Panc1 (cell line): ENCODE measurements at regions not wholly inside any gene's neighbourhood (a gene's known extent, or its start where the extent isn't known, plus 50 kb on each side); places are given as distances from the start of the nearest gene placed in this dataset.
A peak's percentile ranks its signal among the peaks of the same experiment; 100 is the strongest.

ENCODE experiments used
- ATAC-seq: fragments of 200-7000 bp; cut with Tn5 transposase; 2 replicates; pipeline ENCODE4 v1.9.1; 2020; ENCODE audit warnings: mild to moderate bottlenecking, moderate library complexity
- BruUV-seq: library from RNA; stranded (reverse); fragments of 400-500 nt; replicated peaks from 2 replicates; lab custom pipeline; 2021; lab: Mats Ljungman, UMichigan
- CTCF ChIA-PET: fragments of 300-600 bp; sonication (Branson Sonifier 250); formaldehyde crosslinking; loops from one replicate; lab custom pipeline; 2022; ENCODE audit warnings: antibody characterized with exemption; lab: Charles Lee
- POLR2A ChIA-PET: fragments of 300-600 bp; sonication (Branson Sonifier 250); formaldehyde crosslinking; loops from one replicate; lab custom pipeline; 2022; ENCODE audit warnings: antibody characterized with exemption; lab: Charles Lee
- DNase-seq: peaks from one replicate; pipeline ENCODE4 v3.0.0-alpha.2; 2010; ENCODE audit warnings: low read depth, low spot score
- H3K27ac ChIP-seq: 2 replicates; pipeline ENCODE4 v1.5.1; 2011; ENCODE audit warnings: mild to moderate bottlenecking, low read length, inconsistent platforms
- H3K27me3 ChIP-seq: fragments of 200-500 bp; sonication (Bioruptor generic); 2 replicates; pipeline ENCODE4 v1.6.0; 2014; ENCODE audit warnings: low read length, inconsistent platforms; ENCODE audit not compliant: control insufficient read depth, insufficient read depth
- H3K36me3 ChIP-seq: fragments of 200-500 bp; sonication (Bioruptor generic); 2 replicates; pipeline ENCODE4 v1.5.1; 2014; ENCODE audit warnings: inconsistent platforms, mild to moderate bottlenecking, low read length, moderate library complexity; ENCODE audit not compliant: control insufficient read depth, insufficient read depth
- H3K4me1 ChIP-seq: 2 replicates; pipeline ENCODE4 v1.5.1; 2011; ENCODE audit warnings: inconsistent platforms, mild to moderate bottlenecking, low read length, moderate library complexity; ENCODE audit not compliant: control insufficient read depth, insufficient read depth
- H3K4me3 ChIP-seq, 2 experiments: 2 replicates each; pipeline ENCODE4 v1.5.1; 2011 to 2012; ENCODE audit warnings: low read depth in 2 of 2, low read length in 2 of 2, mild to moderate bottlenecking in 2 of 2, inconsistent platforms in 1 of 2, moderate library complexity in 1 of 2
- H3K9me3 ChIP-seq: fragments of 200-500 bp; sonication (Bioruptor generic); 2 replicates; pipeline ENCODE4 v1.5.1; 2014; ENCODE audit warnings: low read depth, mild to moderate bottlenecking, inconsistent platforms, low read length, moderate library complexity; ENCODE audit not compliant: control insufficient read depth, insufficient read depth
- CTCF ChIP-seq: fragments of 450-650 bp; IDR thresholded peaks from 2 replicates; pipeline ENCODE4 v1.5.1; 2017; ENCODE audit warnings: mild to moderate bottlenecking
- POLR2AphosphoS5 ChIP-seq: IDR thresholded peaks from 2 replicates; pipeline ENCODE4 v1.6.1; 2012; ENCODE audit warnings: mild to moderate bottlenecking, low read depth, low read length, moderate library complexity
- SIN3A ChIP-seq: IDR thresholded peaks from 2 replicates; pipeline ENCODE4 v1.6.1; 2012; ENCODE audit warnings: low read depth, mild to moderate bottlenecking, low read length, moderate library complexity, borderline replicate concordance; ENCODE audit not compliant: insufficient read depth
- TCF7L2 ChIP-seq: IDR thresholded peaks from 2 replicates; pipeline ENCODE4 v1.6.1; 2011; ENCODE audit warnings: mild to moderate bottlenecking, low read depth, low read length, inconsistent platforms
- in situ Hi-C: cut with HindIII; loops from 2 replicates; pipeline ENCODE4 v1.10.0; 2016; ENCODE audit warnings: low sequenced_read_pairs, low pct_unique_long_range_greater_than_20kb
- intact Hi-C: fragments of 100-400 bp; cut with micrococcal nuclease; formaldehyde crosslinking; loops from one replicate; pipeline ENCODE4 v1.10.0; 2022; ENCODE audit not compliant: unreplicated experiment
- TF ChIP-seq, protein P1 (sequence below), 2 experiments: IDR thresholded peaks; 2 replicates each; pipeline ENCODE4 v1.6.1; 2011 to 2012; ENCODE audit warnings: low read depth in 2 of 2, control low read depth in 1 of 2, low read length in 1 of 2, mild to moderate bottlenecking in 1 of 2, moderate library complexity in 1 of 2; ENCODE audit not compliant: insufficient read depth in 1 of 2

DNA sequence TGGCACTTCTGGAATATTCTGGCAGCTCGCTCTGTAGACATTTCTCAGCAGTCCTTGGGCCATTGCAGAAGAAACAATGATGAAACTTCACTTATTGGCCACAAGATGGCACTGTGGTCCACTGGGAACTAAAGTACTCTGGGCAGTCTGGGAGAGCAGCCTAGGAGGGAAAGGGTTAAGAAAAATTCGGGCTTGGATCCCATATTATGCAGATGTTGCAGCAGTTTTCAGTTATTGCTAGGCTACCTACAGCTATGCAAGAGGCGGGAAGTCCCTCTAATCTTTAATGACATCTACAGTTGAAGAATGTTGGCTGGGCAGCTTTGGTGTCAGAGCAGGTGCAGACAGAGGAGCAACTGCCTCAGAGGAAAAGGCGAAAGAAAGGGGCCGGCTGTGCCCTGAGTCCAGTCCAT is 201.7 kb upstream of the PRSS58 start:
- TF ChIP-seq, protein P1, sequence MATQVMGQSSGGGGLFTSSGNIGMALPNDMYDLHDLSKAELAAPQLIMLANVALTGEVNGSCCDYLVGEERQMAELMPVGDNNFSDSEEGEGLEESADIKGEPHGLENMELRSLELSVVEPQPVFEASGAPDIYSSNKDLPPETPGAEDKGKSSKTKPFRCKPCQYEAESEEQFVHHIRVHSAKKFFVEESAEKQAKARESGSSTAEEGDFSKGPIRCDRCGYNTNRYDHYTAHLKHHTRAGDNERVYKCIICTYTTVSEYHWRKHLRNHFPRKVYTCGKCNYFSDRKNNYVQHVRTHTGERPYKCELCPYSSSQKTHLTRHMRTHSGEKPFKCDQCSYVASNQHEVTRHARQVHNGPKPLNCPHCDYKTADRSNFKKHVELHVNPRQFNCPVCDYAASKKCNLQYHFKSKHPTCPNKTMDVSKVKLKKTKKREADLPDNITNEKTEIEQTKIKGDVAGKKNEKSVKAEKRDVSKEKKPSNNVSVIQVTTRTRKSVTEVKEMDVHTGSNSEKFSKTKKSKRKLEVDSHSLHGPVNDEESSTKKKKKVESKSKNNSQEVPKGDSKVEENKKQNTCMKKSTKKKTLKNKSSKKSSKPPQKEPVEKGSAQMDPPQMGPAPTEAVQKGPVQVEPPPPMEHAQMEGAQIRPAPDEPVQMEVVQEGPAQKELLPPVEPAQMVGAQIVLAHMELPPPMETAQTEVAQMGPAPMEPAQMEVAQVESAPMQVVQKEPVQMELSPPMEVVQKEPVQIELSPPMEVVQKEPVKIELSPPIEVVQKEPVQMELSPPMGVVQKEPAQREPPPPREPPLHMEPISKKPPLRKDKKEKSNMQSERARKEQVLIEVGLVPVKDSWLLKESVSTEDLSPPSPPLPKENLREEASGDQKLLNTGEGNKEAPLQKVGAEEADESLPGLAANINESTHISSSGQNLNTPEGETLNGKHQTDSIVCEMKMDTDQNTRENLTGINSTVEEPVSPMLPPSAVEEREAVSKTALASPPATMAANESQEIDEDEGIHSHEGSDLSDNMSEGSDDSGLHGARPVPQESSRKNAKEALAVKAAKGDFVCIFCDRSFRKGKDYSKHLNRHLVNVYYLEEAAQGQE (IDR thresholded peaks at IDR 0.05; ENCODE audit: insufficient read depth in 1 of 2, low read depth in 2 of 2, low read length in 1 of 2), result no peak
- no peak for TF ChIP-seq TCF7L2
- peak; percentile 85 for TF ChIP-seq CTCF
- ATAC-seq (peak; percentile 87), DNase-seq (no peak)
- intact Hi-C loops (no loop called here), in situ Hi-C loops (no loop called here)
- ChIA-PET POLR2A (no interaction called here), CTCF (interaction anchor here (0.7 to 1.4 kb wide), 3 partner anchors 23 to 66 kb away, joined by 3 read pairs; no protein-coding TSS in a partner anchor)
- H3K36me3 ChIP-seq, result no peaks in the 10 kb centered on the region
- no TSS peak for BruUV-seq
- no peak overlapping the region for H3K27ac ChIP-seq
- H3K4me3 ChIP-seq, result no peak overlapping the region
- H3K9me3 ChIP-seq, result no peaks in the 10 kb centered on the region
- H3K4me1 ChIP-seq, result no peaks in the 10 kb centered on the region
- peaks cover 2% of the 10 kb centered on the region; the same call in 1 of the 2 replicates for H3K27me3 ChIP-seq

- Histone ChIP-seq H3K4me1 (no peaks in the 10 kb centered on the region), H3K27ac (no peak overlapping the region), H3K9me3 (no peaks in the 10 kb centered on the region), H3K27me3 (peaks cover 8% of the 10 kb centered on the region), H3K4me3 (no peak overlapping the region), H3K36me3 (no peaks in the 10 kb centered on the region)
- ATAC-seq (no peak), DNase-seq (no peak)
- POLR2A ChIA-PET, result no interaction called here
- in situ Hi-C loops (no loop called here), intact Hi-C loops (no loop called here)
- TF ChIP-seq POLR2AphosphoS5 (no peak), SIN3A (no peak), TCF7L2 (no peak), CTCF (no peak)
- TF ChIP-seq, protein P1 (IDR thresholded peaks at IDR 0.05; ENCODE audit: insufficient read depth in 1 of 2, low read depth in 2 of 2, low read length in 1 of 2), result no peak
- no TSS peak for BruUV-seq
- CTCF ChIA-PET, result no interaction called here
These were observed 199.4 kb upstream of the PRSS58 start for GRCh38 chr7:142457146-142457703.
